Astrocyte of the spinal cord (primary cell): ENCODE measurements at regions not wholly inside any gene's neighbourhood (a gene's known extent, or its start where the extent isn't known, plus 50 kb on each side); places are given as distances from the start of the nearest gene placed in this dataset.

Source experiments
- DNase-seq: peaks from one replicate; pipeline ENCODE4 v3.0.0; 2011; ENCODE audit warnings: low read depth, low spot score
- H3K4me3 ChIP-seq: 2 replicates; pipeline ENCODE4 v1.5.1; 2011; ENCODE audit warnings: low read depth, mild to moderate bottlenecking, low read length, moderate library complexity
- CTCF ChIP-seq: IDR thresholded peaks from 2 replicates; pipeline ENCODE4 v1.5.1; 2012; ENCODE audit warnings: low read depth, mild to moderate bottlenecking, low read length, inconsistent platforms
- in situ Hi-C: cut with HindIII; loops from 2 replicates; pipeline ENCODE4 v1.10.0; 2017; ENCODE audit warnings: low sequenced_read_pairs

GRCh38 chr6:44685213-44685612 is 297.7 kb downstream of the CDC5L start:
- in situ Hi-C loops, result no loop called here
- no peak for DNase-seq
- TF ChIP-seq CTCF, result no peak
- H3K4me3 ChIP-seq, result no peak overlapping the region

- in situ Hi-C loops, result no loop called here
- TF ChIP-seq CTCF, result no peak
- peak; percentile 79 for DNase-seq
- no peak overlapping the region for H3K4me3 ChIP-seq
These were observed 308.6 kb downstream of the CDC5L start for GRCh38 chr6:44696099-44696498.

- no peak for DNase-seq
- in situ Hi-C loops, result no loop called here
- TF ChIP-seq CTCF, result no peak
- H3K4me3 ChIP-seq, result no peak overlapping the region
These were observed 309.2 kb downstream of the CDC5L start for GRCh38 chr6:44696686-44697085.

GRCh38 chr6:44697327-44697726 is 309.8 kb downstream of the CDC5L start:
- TF ChIP-seq CTCF, result no peak
- H3K4me3 ChIP-seq, result no peak overlapping the region
- DNase-seq, result no peak
- in situ Hi-C loops, result no loop called here

GRCh38 chr6:44698602-44699001 is 311.1 kb downstream of the CDC5L start:
- TF ChIP-seq CTCF, result no peak
- H3K4me3 ChIP-seq, result no peak overlapping the region
- in situ Hi-C loops, result no loop called here
- DNase-seq, result no peak

GRCh38 chr6:44699082-44699481 is 311.6 kb downstream of the CDC5L start:
- no peak for TF ChIP-seq CTCF
- in situ Hi-C loops, result no loop called here
- peak; percentile 26 for DNase-seq
- no peak overlapping the region for H3K4me3 ChIP-seq

- no peak for TF ChIP-seq CTCF
- no peak for DNase-seq
- in situ Hi-C loops, result no loop called here
- H3K4me3 ChIP-seq, result no peak overlapping the region
These were observed 312.3 kb downstream of the CDC5L start for GRCh38 chr6:44699851-44700250.
